Neural progenitor cell (in vitro differentiated cells): ENCODE measurements at regions not wholly inside any gene's neighbourhood (a gene's known extent, or its start where the extent isn't known, plus 50 kb on each side); places are given as distances from the start of the nearest gene placed in this dataset.

Source experiments
- DNase-seq: peaks from one replicate; pipeline ENCODE4 v3.0.0-alpha.2; 2016; ENCODE audit warnings: low spot score
- H2AFZ ChIP-seq: fragments of 200-600 bp; sonication (generic); replicated peaks from 2 replicates; pipeline ENCODE4 v1.6.1; 2016; ENCODE audit warnings: antibody characterized with exemption
- H3F3A ChIP-seq: fragments of 200-600 bp; sonication (generic); 2 replicates; pipeline ENCODE4 v1.6.1; 2016; ENCODE audit warnings: antibody characterized with exemption, low read depth
- H3K27ac ChIP-seq: fragments of 200-600 bp; sonication (generic); 2 replicates; pipeline ENCODE4 v1.5.1; 2016; ENCODE audit warnings: mild to moderate bottlenecking
- H3K27me3 ChIP-seq: fragments of 200-600 bp; sonication (generic); 2 replicates; pipeline ENCODE4 v1.6.1; 2016; ENCODE audit warnings: mild to moderate bottlenecking, moderate library complexity
- H3K36me3 ChIP-seq: fragments of 200-600 bp; sonication (generic); 2 replicates; pipeline ENCODE4 v1.5.1; 2016
- H3K4me1 ChIP-seq: fragments of 200-600 bp; sonication (generic); 2 replicates; pipeline ENCODE4 v1.6.1; 2016; ENCODE audit warnings: mixed run types
- H3K4me2 ChIP-seq: fragments of 200-600 bp; sonication (generic); 2 replicates; pipeline ENCODE4 v1.6.1; 2016
- H3K4me3 ChIP-seq: fragments of 200-600 bp; sonication (generic); 2 replicates; pipeline ENCODE4 v1.5.1; 2016
- H3K79me2 ChIP-seq: fragments of 200-600 bp; sonication (generic); 2 replicates; pipeline ENCODE4 v1.6.1; 2016; ENCODE audit warnings: low read depth
- H3K9ac ChIP-seq: fragments of 200-600 bp; sonication (generic); 2 replicates; pipeline ENCODE4 v1.6.1; 2016
- H3K9me3 ChIP-seq: fragments of 200-600 bp; sonication (generic); 2 replicates; pipeline ENCODE4 v1.5.1; 2016; ENCODE audit warnings: low read depth
- H4K20me1 ChIP-seq: fragments of 200-600 bp; sonication (generic); 2 replicates; pipeline ENCODE4 v1.6.1; 2016; ENCODE audit warnings: low read depth
- H3K27ac Mint-ChIP-seq: 3 replicates; pipeline ENCODE4 v1.8.0; 2021; ENCODE audit warnings: mixed read lengths
- H3K27me3 Mint-ChIP-seq: 2 replicates; pipeline ENCODE4 v1.8.0; 2022; ENCODE audit warnings: low read depth, mild to moderate bottlenecking, inconsistent platforms, moderate library complexity, mixed read lengths; ENCODE audit not compliant: insufficient read depth
- H3K36me3 Mint-ChIP-seq: 3 replicates; pipeline ENCODE4 v1.8.0; 2021; ENCODE audit warnings: mixed read lengths
- H3K4me1 Mint-ChIP-seq: 3 replicates; pipeline ENCODE4 v1.8.0; 2021; ENCODE audit warnings: mixed read lengths
- H3K4me3 Mint-ChIP-seq: 3 replicates; pipeline ENCODE4 v1.8.0; 2021; ENCODE audit warnings: mild to moderate bottlenecking, moderate library complexity, mixed read lengths
- H3K9me3 Mint-ChIP-seq: 3 replicates; pipeline ENCODE4 v1.8.0; 2020; ENCODE audit warnings: mixed read lengths
- EZH2 ChIP-seq: fragments of 200-600 bp; sonication (generic); IDR thresholded peaks from 2 replicates; pipeline ENCODE4 v1.6.1; 2017; ENCODE audit warnings: antibody characterized with exemption, mild to moderate bottlenecking, moderate library complexity
- EZH2phosphoT487 ChIP-seq: fragments of 200-600 bp; sonication (generic); IDR thresholded peaks from 2 replicates; pipeline ENCODE4 v1.6.1; 2017; ENCODE audit warnings: antibody characterized with exemption
- TF ChIP-seq, protein P1 (sequence below): fragments of 200-600 bp; sonication (generic); IDR thresholded peaks from 2 replicates; pipeline ENCODE4 v1.5.1; 2017; ENCODE audit warnings: antibody characterized with exemption, mild to moderate bottlenecking

DNA sequence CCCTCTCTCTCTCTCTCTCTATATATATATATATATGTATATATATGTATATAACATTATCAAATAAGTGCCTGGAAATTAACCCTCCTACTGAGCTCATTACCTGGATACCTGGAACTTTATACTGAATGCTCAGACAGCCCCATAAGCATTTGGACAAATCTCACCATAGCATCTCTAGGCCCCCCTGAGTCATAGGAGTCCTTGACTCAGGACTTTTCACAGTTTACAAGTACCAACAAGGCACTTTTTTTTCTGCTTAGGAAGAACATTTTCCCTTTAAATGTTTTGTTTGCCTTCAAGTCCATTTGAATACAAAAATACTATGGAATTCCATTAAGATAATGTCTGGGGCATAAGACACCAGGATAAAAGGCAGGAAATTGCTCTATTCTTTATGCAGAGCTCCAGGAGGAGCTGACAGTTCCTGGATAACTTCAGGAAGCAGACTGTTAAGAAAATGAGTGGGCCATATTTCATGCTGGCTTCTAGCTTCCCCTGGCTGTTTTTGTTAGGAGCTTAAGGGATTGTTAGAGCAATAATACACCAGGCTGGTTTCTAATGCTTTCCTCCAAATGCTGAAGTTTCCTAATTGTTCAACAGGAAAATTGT is 171.7 kb upstream of the ASIC2 start:
- Histone ChIP-seq H3K4me1 (no peaks in the 10 kb centered on the region), H4K20me1 (no peaks in the 10 kb centered on the region), H3K36me3 (no peaks in the 10 kb centered on the region), H3K9ac (no peak overlapping the region), H2AFZ (no peak overlapping the region), H3F3A (no peaks in the 10 kb centered on the region), H3K27ac (no peak overlapping the region), H3K4me2 (no peak overlapping the region), H3K27me3 (no peaks in the 10 kb centered on the region), H3K9me3 (no peaks in the 10 kb centered on the region), H3K4me3 (no peak overlapping the region), H3K79me2 (no peaks in the 10 kb centered on the region)
- Mint-ChIP-seq H3K4me1 (peaks cover 5% of the 10 kb centered on the region), H3K27me3 (peaks cover 8% of the 10 kb centered on the region), H3K36me3 (no peaks in the 10 kb centered on the region), H3K9me3 (peaks cover 4% of the 10 kb centered on the region), H3K27ac (no peak overlapping the region), H3K4me3 (no peak overlapping the region)
- TF ChIP-seq, protein P1, sequence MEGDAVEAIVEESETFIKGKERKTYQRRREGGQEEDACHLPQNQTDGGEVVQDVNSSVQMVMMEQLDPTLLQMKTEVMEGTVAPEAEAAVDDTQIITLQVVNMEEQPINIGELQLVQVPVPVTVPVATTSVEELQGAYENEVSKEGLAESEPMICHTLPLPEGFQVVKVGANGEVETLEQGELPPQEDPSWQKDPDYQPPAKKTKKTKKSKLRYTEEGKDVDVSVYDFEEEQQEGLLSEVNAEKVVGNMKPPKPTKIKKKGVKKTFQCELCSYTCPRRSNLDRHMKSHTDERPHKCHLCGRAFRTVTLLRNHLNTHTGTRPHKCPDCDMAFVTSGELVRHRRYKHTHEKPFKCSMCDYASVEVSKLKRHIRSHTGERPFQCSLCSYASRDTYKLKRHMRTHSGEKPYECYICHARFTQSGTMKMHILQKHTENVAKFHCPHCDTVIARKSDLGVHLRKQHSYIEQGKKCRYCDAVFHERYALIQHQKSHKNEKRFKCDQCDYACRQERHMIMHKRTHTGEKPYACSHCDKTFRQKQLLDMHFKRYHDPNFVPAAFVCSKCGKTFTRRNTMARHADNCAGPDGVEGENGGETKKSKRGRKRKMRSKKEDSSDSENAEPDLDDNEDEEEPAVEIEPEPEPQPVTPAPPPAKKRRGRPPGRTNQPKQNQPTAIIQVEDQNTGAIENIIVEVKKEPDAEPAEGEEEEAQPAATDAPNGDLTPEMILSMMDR: no peak
- TF ChIP-seq EZH2phosphoT487 (no peak), EZH2 (no peak)
- DNase-seq: no peak

GRCh38 chr17:33469421-33469820 is 176.3 kb upstream of the ASIC2 start:
- Histone ChIP-seq H3K9ac (no peak overlapping the region), H2AFZ (no peak overlapping the region), H3K36me3 (no peaks in the 10 kb centered on the region), H4K20me1 (no peaks in the 10 kb centered on the region), H3K79me2 (no peaks in the 10 kb centered on the region), H3K4me3 (no peak overlapping the region), H3F3A (no peaks in the 10 kb centered on the region), H3K27ac (no peak overlapping the region), H3K4me1 (no peaks in the 10 kb centered on the region), H3K27me3 (no peaks in the 10 kb centered on the region), H3K4me2 (no peak overlapping the region), H3K9me3 (no peaks in the 10 kb centered on the region)
- no peaks in the 10 kb centered on the region for H3K27me3 Mint-ChIP-seq
- peaks cover 4% of the 10 kb centered on the region for H3K9me3 Mint-ChIP-seq
- no peak for DNase-seq
- no peak overlapping the region for H3K4me3 Mint-ChIP-seq
- no peak overlapping the region for H3K27ac Mint-ChIP-seq
- TF ChIP-seq, protein P1: no peak
- TF ChIP-seq EZH2phosphoT487: no peak
- no peak for TF ChIP-seq EZH2
- H3K36me3 Mint-ChIP-seq: no peaks in the 10 kb centered on the region
- H3K4me1 Mint-ChIP-seq: peaks cover 11% of the 10 kb centered on the region

GRCh38 chr17:33469911-33470310 is 176.8 kb upstream of the ASIC2 start:
- TF ChIP-seq EZH2: no peak
- no peak for TF ChIP-seq EZH2phosphoT487
- TF ChIP-seq, protein P1: no peak
- Histone ChIP-seq H3F3A (no peaks in the 10 kb centered on the region), H3K79me2 (no peaks in the 10 kb centered on the region), H3K4me3 (no peak overlapping the region), H2AFZ (no peak overlapping the region), H3K4me1 (no peaks in the 10 kb centered on the region), H3K36me3 (no peaks in the 10 kb centered on the region), H3K4me2 (no peak overlapping the region), H3K27me3 (no peaks in the 10 kb centered on the region), H3K9me3 (no peaks in the 10 kb centered on the region), H3K27ac (no peak overlapping the region), H4K20me1 (no peaks in the 10 kb centered on the region), H3K9ac (no peak overlapping the region)
- Mint-ChIP-seq H3K4me3 (no peak overlapping the region), H3K4me1 (peaks cover 13% of the 10 kb centered on the region), H3K36me3 (no peaks in the 10 kb centered on the region), H3K27me3 (no peaks in the 10 kb centered on the region), H3K27ac (no peak overlapping the region), H3K9me3 (peaks cover 4% of the 10 kb centered on the region)
- DNase-seq: no peak
